PC-3 (cell line): ENCODE measurements at regions not wholly inside any gene's neighbourhood (a gene's known extent, or its start where the extent isn't known, plus 50 kb on each side); places are given as distances from the start of the nearest gene placed in this dataset.

Experiments used
- EZH2 ChIP-seq: fragments of 300-600 bp; sonication (generic); IDR thresholded peaks from one replicate; pipeline ENCODE4 v1.6.1; 2017; ENCODE audit warnings: antibody characterized with exemption, mild to moderate bottlenecking, low read length; ENCODE audit not compliant: unreplicated experiment
- EZH2phosphoT487 ChIP-seq: fragments of 300-600 bp; sonication (generic); IDR thresholded peaks from 2 replicates; pipeline ENCODE4 v1.6.1; 2018; ENCODE audit warnings: mild to moderate bottlenecking, antibody characterized with exemption, low read length, borderline replicate concordance
- TF ChIP-seq, protein P1 (sequence below): fragments of 300-600 bp; sonication (generic); conservative IDR thresholded peaks from 2 replicates; pipeline ENCODE4 v1.5.1; 2017; ENCODE audit warnings: antibody characterized with exemption, low read depth, mild to moderate bottlenecking, low read length

- TF ChIP-seq EZH2: no peak
- TF ChIP-seq, protein P1, sequence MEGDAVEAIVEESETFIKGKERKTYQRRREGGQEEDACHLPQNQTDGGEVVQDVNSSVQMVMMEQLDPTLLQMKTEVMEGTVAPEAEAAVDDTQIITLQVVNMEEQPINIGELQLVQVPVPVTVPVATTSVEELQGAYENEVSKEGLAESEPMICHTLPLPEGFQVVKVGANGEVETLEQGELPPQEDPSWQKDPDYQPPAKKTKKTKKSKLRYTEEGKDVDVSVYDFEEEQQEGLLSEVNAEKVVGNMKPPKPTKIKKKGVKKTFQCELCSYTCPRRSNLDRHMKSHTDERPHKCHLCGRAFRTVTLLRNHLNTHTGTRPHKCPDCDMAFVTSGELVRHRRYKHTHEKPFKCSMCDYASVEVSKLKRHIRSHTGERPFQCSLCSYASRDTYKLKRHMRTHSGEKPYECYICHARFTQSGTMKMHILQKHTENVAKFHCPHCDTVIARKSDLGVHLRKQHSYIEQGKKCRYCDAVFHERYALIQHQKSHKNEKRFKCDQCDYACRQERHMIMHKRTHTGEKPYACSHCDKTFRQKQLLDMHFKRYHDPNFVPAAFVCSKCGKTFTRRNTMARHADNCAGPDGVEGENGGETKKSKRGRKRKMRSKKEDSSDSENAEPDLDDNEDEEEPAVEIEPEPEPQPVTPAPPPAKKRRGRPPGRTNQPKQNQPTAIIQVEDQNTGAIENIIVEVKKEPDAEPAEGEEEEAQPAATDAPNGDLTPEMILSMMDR: no peak
- no peak for TF ChIP-seq EZH2phosphoT487
Observed at GRCh38 chr2:226317970-226318369, 481.6 kb downstream of the IRS1 start.
